Kidney tubule cell (primary cell): ENCODE measurements at regions not wholly inside any gene's neighbourhood (a gene's known extent, or its start where the extent isn't known, plus 50 kb on each side); places are given as distances from the start of the nearest gene placed in this dataset.

Experiments used
- DNase-seq: peaks from one replicate; pipeline ENCODE4 v3.0.0-alpha.2; 2018; ENCODE audit warnings: low spot score

DNA sequence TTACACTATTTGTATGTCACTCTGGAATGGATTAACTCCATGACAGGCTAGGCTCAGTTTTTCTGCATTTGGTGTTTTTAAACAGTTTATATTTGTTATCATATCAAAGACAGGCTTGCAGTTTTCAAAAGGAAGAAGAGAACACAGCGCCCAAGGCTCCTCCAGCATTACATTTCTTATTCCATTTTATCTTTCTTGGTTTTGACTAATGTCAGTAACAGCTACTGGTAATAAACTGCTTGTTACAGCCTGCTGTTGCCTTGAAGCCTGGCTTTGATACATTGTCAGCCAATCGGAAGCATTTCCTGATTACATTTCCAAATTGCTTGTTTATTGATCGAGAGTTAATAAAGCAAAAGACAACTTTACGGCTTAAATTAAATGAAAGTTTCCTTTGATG, 166.0 kb upstream of the MDFIC start:
- DNase-seq: no peak

DNA sequence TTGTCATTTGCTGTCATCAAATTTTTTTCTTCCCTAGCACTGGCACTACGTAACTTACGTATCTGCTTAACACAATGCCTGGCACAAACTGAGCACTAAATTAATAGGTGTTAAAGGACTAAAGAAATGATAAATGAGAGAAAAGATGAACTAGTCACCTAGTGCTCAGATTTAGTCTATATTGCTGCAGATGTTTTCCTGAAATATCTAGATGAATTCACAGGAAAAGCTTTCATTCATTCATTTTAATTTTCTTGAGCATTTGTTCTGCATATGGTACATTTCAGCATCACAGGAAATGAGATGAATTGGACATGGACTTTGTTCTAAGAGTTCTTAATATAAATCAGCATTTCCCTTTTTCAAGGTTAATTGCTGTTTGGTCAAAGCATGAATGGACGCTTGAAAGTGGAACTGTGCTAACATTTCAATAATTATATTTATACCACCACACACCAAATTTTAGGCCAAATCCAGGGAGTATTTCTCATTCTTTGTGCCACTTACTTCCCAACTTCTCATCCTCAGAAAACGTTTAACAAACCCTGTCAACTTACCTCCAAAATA, 163.2 kb upstream of the MDFIC start:
- DNase-seq: no peak

DNA sequence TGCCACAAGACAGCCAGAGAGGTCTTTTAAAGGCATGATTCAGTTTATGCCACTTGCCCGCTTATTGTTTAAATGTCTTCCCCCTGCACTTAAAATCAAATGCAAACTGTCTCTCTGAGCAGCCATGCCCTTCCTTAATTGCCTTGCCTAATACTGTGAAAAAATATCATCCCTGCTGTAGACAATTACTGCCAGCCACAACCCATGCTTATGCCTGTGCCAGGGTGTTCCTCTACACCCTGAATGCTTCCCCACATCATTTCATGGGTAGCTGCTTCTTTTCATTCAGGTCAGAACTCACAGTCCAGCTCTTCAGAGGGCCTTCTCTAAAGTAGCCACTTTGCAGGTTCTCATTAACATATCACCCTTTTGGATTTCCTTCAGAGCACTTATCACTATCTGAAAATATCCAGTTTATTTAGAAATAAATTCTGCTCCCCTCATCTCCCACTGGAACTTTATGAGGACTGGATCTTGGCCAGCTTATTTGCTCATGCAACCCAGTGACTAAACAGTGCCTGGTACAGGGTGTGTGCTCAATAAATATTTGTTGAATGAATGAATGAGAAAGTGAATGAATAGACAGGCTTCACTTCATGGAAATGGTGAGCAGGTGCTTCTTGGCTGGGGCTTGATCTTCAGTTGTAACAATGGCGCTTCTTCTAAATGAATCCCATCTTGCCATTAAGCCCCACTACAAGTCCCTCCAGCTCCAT, 162.4 kb upstream of the MDFIC start:
- peak; percentile 43 for DNase-seq

DNA sequence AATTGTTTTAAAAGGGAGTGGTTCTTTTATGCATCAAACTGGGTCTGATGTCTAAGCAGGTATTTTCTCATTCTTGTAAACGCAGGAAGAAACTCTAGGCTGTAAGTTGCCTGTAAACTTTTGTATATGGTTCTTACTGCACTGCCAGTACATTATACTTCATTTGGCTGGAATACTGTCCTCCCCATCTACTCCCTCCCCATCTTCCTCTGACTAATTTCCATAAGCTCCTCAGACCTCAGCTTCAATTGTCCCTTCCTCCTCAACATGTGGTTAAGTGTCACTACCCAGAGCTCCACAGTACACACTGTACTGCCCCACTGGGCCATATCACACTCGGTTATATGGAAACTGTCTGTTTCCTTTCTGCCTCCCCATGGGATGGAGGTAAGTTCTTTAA, 161.4 kb upstream of the MDFIC start:
- DNase-seq: no peak

DNA sequence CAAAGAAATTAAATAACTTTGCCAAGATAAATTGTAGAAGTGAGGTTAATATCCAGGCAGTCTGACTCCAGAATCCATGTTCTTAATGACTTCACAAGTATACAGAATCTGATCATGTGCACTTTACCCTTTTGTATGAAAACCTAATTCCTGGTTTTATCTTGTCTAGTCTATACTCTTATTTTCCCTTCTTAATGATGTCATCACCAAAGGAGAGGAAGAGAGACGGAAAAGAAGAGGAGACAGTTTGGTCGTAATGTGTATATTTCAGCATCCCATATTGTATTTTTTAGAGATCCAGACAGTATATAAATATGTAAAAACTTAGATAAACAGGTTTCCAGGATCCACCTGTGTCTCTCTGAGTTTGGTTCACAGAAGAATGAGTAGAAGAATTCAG, 159.9 kb upstream of the MDFIC start:
- no peak for DNase-seq

DNA sequence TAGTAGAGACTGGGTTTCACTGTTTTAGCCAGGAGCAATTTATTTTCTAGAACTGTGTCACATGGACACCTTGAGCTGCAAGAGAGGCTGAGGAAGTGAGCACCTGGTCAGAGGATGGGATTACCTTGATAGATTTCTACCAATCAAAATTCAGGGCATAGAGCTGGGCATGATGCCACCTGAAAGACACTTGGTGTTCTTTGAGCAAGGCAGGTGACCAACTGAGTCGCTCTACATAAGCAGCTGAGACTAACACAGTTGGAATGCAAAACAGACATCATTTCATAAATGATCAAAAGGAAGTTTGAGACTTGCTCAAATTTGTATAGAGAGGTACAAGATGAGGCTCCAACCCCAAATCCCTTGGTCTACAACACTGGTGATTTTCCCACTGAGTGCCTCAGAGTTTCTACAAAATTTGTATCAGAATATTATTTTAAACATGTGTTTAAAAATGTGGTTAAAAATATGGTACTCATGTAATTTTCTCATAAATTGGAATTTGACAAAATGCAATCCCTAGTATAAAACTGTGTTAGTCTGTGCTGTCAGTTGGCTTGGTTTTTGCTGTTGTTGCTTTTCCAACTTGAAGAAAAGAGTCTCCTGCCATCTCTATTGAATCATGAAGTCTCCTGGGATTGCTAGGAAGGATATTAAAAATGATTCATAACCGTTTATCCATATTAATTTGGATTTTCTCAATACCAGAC, 156.4 kb upstream of the MDFIC start:
- DNase-seq: peak; percentile 79

DNA sequence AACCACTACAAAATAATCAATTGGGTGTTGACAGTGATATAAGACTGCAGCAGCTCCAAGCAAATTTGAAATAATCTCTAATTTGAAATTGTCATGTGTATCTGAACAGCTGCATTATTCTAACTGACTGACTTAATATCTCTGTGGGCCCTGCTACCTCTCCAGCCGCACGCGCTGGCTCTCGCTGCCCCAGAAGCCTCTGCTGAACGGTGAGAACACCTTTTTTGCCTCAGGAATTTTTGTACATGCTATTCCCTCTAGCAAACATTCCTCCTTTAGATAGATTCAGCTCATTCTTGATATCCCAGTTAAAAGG, 155.9 kb upstream of the MDFIC start:
- no peak for DNase-seq

DNA sequence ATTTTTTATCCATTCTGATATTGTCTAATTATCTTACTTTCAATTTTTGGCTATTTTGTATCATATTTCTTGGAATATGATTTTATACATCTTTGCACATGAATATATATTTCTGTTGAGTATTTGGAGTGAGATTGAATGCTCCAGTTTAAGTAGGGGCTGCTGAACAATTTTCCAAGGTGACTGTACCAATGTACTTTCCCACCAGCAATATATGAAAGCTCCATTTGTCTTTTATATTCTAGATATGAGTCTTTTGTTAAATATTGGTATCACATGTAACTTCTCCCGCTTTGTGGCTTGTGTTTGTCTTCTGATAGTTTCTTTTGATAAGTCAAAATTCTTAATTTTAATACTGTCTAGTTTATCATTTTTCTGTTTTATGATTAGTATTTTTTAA, 144.6 kb upstream of the MDFIC start:
- no peak for DNase-seq

DNA sequence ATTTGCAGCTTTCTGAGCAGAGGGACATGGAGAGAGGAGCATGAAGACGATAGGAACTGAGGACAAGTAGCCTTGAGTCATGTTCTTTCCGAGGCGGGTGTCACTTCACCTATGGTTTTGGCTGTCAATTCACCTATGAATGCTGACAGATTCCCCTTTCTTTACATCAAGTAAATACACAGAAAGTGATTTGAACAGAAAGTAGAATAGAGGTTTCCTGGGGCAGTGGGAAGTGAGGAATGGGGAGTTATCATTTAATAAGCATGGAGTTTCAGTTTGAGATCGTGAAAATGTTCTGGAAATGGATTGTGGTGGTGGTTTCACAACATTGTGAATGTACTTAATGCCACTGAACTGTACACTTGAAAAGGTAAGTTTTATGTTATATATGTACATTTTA, 138.4 kb upstream of the MDFIC start:
- DNase-seq: no peak

DNA sequence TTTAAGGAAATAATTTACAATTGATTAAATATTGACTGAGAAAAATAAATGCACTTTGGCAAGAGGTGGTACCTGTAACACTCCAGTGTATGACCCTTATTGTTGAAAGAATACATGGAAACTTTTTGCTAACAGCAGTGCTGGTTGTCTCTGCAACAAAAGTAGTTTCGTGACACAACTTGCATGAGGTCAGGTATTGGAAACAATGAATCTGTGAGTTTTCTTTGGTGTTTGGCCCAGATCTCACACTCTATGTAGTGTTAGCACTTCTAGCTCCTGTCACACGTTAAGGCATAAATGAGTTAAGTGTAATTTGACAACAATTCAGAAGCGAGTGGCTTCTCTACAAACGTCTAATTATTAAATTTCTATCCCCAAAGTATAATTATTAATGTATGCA, 137.7 kb upstream of the MDFIC start:
- DNase-seq: no peak

DNA sequence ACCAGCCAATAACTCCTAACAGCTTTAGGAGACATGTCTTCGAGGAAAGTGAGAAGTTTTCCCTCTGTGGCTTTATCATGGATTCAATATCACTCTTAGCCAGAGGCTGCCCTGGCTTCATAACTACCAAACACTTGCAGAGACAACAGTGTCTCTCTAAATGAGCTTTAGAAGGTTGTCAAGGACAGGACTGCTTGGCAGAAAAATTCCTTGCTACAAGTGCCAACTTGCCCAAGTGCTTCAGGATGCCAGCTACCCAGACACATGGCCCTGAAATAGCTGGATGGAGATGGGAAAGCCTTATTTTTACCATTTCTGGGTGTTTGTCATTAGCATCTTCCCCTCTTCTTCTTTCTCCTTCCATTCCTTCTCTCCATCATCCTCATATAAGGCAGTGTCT, 137.1 kb upstream of the MDFIC start:
- no peak for DNase-seq

DNA sequence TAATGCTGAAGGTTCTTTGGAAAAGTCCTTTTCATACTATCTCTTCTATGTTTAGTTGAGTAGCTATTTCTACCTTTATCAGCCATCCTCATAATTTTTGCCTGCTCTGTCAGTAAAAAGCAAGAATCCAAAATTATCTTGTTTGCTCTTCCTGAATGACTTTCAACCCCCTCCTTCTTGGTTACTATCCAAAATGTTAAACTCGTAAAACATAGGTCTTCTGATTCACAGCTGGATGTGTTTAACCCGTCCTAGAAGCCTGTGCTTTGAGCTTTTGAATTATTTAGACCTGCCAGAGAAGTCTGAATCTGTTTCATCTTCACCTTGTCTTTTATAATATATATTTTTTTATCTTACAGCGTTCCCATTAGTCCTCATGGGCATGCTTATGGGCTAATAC, 136.4 kb upstream of the MDFIC start:
- DNase-seq: no peak

DNA sequence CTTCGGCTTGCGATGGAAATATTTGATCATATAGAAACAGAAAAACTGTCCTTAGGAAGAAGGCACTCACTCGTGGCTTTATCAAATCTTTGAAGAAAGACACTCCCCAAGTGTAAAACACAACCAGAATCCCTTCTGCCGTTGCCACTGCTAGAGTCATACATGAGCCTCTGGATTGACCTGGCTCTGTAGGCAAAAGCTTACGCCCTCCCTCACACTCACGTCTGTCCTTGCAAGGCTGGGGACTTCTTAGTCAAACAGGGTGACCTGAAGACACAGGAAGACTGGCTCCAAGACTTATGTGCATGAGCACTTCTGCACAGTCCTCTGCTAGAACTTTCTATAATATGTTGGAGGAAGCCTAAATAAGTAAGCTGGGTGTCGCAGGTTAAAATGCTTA, 135.4 kb upstream of the MDFIC start:
- no peak for DNase-seq

DNA sequence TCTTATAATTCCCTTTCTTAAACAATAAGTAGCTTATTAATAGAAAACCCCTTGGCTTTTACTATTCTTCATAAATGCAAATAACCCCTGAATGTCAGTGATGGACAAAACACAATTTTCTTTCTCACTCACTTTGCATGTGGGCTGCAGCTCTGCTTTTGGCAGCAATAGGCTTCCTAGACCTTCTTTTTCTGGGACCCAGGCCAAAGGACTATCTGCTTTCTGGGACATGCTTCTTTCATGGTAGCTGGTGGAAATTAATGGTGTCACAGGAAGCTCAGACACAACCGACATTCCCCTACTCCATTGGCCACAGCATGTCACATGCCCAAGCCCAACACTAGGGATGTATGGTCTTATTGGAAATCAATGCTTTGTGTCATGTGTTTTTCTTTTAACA, 134.3 kb upstream of the MDFIC start:
- no peak for DNase-seq

DNA sequence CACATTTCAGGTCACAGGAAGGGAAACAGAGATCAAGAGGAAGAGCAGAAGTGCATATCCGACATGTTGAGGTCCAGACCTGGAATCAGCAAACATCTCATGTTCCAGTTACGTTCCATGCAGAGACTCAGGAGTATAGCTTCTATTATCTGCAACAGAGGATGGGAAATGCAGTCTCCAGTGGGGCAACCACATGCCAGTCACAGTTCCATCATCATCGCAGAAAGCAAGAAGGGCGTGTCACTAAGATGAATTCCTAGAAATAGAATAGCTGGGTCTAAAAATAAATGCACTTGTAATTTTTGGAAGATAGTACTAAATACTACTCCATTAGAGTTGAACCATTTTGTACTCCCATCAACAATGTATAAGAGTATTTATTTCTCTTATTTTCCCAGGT, 133.2 kb upstream of the MDFIC start:
- DNase-seq: no peak

DNA sequence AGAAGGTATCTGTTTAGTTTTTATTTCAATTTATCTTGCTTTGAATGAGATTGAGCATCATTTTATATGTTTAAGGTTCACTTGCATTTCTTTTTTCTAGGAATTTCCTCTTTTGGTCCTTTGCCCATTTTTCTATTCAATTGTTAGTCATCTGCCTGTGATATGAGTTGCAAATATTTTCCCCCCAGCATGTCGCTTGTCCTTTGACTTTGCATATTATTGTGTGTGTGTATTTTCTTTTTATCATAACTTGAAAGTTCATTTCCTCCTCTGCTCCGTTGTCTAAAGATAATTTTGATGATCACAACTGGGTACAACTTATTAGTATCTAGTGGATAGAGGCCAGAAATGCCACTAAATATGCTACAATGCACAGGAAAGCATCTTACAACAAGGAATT, 132.7 kb upstream of the MDFIC start:
- DNase-seq: no peak

DNA sequence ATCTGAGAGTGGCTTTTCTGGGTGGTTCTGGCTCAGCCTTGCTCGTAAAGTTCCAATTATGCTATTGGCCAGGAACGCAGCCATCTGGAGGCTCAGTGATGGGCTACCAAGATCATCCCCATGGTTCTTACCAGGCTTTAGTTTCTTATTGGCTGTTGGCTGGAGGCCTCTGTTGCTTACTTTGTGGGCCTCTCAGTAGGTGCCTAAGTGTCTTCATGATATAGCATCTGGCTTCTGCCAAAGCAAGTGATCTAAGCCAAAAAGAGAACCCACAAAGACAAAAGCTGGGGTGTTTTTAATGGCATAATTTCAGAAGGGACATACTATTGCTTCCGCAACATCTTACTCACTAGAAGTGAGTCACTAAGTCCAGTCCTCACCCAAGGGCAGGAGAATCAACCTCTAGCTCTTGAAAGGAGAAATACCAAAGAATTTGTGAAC, 132.0 kb upstream of the MDFIC start:
- peak; percentile 47 for DNase-seq

DNA sequence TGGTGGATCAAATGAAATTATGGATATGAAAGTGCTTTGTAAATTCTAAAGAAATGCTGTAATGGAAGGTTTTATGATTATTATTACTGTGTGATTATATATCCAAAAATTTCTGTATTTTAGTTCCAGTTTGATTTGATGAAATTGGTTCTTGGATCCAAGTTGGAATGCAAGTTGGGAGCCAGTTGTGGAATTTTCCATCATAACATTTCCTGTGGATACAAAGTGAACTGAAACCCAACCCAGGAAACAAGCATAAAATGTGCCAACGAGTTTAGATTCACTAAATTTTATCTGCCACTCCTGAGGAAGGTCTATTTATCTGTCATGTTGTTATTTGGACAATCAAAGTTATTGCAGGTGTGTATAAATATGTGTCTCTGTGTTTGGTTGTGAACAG, 131.4 kb upstream of the MDFIC start:
- DNase-seq: no peak

DNA sequence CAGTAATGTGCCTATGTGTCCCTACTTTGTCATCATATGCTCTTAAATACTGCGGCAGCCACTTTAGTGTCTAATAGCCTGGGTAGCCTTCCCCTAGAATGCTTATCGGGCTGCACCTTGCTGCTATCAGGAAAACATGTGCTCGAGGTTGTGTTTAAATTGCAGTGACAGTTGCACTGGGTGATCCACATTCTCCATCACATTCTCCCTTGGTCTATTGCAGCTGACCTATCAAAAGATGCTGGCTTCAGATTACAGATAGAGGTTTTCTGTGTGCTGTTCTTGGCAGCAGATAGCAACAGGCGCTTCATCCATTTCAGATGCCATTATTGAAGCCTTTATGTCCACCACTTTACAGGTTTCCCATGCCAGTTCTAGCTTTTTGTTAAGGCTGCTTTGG, 130.1 kb upstream of the MDFIC start:
- DNase-seq: no peak

DNA sequence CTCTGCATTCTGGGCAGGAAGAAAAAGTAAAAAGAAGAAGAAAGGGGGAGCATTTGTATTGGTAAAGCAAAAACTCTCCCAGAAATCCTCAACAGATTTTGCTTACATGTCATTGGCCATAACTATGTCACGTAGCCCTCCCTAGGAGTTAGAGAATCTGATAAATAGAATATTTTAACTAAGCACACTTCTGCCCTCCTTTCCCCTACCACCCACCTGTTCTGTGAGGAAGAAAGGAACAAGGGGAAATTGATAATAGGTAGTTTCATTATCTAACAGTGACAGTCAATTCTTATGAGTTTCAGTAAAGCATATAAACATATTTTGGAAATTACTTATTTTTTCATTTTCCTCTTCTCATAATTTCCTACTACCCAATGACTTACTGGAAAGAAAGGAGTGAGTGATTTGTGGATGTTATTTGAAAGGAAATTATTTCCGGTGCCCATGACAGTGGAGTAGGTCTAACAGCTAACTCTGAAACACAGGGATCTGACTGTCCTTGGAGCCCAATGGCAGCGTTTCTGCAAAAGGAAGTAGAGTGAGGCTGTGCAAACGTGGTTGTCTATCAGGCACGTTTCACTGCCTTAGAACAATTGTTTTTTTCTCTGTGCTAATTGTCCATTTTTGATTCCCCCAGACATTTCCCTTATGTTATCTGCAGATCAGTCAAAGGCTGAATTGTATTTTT, 128.6 kb upstream of the MDFIC start:
- DNase-seq: no peak

DNA sequence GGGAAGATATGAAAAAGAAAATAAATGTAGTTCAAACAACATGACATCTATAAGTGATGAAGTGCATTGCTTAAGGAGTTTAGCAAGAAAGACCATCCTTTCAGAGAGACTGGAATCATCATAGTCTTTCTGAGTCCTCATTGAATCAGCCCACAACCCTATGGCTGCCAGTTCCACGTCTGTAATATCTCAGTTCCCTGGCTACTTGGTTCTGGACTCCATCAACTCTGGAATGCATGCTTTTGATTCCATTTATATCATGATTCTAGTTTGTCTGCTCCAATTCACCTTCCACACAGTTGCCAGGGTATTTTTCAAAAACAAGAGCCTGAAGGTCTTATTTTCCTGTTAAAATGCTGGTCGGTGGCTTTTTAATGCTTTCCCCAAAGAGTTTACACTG, 126.4 kb upstream of the MDFIC start:
- DNase-seq: no peak

DNA sequence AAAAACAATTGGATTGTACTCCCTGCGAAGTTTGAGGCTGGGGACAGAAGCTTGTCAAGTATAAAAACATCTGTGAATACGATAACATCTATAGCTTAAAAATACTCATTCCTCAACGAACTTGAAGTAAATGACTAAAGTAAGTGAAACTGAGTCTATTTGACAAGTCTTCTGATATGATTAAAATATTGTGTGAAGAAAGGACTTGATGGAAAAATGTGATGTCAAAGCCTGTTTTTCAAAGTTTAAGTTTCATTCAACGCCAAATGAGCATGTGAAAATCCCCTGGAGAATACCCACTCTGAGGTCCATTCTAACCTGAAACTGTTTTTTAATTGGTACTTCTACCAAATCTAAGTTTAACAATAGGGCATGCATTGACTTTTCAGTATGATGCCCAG, 122.3 kb upstream of the MDFIC start:
- DNase-seq: no peak

DNA sequence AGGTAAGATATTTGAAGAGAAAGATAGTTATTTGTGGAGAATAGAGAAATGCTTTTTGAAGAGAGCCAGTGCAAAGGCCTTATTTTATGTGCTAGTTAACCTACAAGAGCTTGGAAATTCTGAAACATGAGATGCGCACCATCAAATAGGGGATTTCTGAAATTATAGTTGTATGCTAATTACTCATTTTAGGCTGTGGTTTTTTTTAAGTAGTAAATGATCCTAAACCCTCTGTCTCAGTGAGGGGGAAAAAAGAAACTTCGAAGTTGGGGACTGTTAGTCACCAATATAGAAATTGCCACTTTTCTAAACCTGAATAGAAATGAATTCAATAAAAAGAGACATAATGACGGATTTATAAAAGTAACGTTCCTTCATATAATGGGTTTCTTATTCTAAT, 119.3 kb upstream of the MDFIC start:
- no peak for DNase-seq
